ENCODE measurements at regions not wholly inside any gene's neighbourhood (a gene's known extent, or its start where the extent isn't known, plus 50 kb on each side); places are given as distances from the start of the nearest gene placed in this dataset.

- H3K4me3 ChIP-seq (ENCODE audit: low read depth, low read length), result no peak overlapping the region
- TF ChIP-seq CTCF (conservative IDR thresholded peaks at IDR 0.05; ENCODE audit: low read depth, low read length), result no peak
- no peak for DNase-seq (ENCODE audit: low read depth)
Measured at GRCh38 chr14:71834284-71835204, 97.7 kb upstream of the RGS6 start.

GRCh38 chr14:71852181-71852580 lies 80.0 kb upstream of the RGS6 start:
- DNase-seq (ENCODE audit: low read depth), result peak; percentile 21

GRCh38 chr14:71855399-71856036 lies 76.7 kb upstream of the RGS6 start:
- DNase-seq (ENCODE audit: low read depth), result peak; percentile 84
- peak; percentile 92 for TF ChIP-seq CTCF (conservative IDR thresholded peaks at IDR 0.05; ENCODE audit: low read depth, low read length)
- no peak overlapping the region for H3K4me3 ChIP-seq (ENCODE audit: low read depth, low read length)

More at GRCh38 chr14:71852181-71852580, 80.0 kb upstream of the RGS6 start:
- H3K4me3 ChIP-seq (ENCODE audit: low read depth, low read length), result no peak overlapping the region
- no peak for TF ChIP-seq CTCF (conservative IDR thresholded peaks at IDR 0.05; ENCODE audit: low read depth, low read length)

- DNase-seq (ENCODE audit: low read depth), result no peak
- no peak overlapping the region for H3K4me3 ChIP-seq (ENCODE audit: low read depth, low read length)
- TF ChIP-seq CTCF (conservative IDR thresholded peaks at IDR 0.05; ENCODE audit: low read depth, low read length), result no peak
Measured at GRCh38 chr14:71856199-71856919, 75.9 kb upstream of the RGS6 start.

- H3K4me3 ChIP-seq (ENCODE audit: low read depth, low read length), result no peak overlapping the region
- peak; percentile 43 for TF ChIP-seq CTCF (conservative IDR thresholded peaks at IDR 0.05; ENCODE audit: low read depth, low read length)
- DNase-seq (ENCODE audit: low read depth), result no peak
Measured at GRCh38 chr14:71863049-71863448, 69.2 kb upstream of the RGS6 start.

GRCh38 chr14:71863766-71864165 lies 68.5 kb upstream of the RGS6 start:
- no peak for DNase-seq (ENCODE audit: low read depth)
- H3K4me3 ChIP-seq (ENCODE audit: low read depth, low read length), result no peak overlapping the region
- no peak for TF ChIP-seq CTCF (conservative IDR thresholded peaks at IDR 0.05; ENCODE audit: low read depth, low read length)

Data from choroid plexus epithelial cell (primary cell).